ENCODE measurements at regions not wholly inside any gene's neighbourhood (a gene's known extent, or its start where the extent isn't known, plus 50 kb on each side); places are given as distances from the start of the nearest gene placed in this dataset.

DNA sequence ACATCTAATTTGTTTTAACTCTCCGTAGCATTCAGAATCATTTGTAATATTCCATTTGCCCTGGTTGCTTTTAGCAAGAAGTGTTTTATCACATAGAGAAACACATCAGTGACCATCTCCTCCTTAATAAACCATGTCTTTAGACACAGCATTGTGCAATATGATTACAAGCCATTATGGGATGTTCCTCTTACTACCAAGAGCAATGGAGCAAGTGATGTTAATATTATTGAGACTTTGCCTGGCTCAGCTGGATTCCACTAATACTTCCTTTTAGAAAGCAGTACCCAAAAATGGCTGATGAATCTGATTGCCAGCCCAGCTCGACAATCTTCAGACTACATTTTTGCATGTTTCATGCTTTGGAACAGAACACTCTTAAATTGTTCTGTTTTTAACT is 364.2 kb downstream of the OSTF1 start:
- Histone ChIP-seq H3K27ac (ENCODE audit: low read depth in 2 of 2, low read length in 1 of 2) (no peak overlapping the region), H3F3A (replicated peaks; ENCODE audit: insufficient read depth) (no peaks in the 10 kb centered on the region), H3K4me3 (ENCODE audit: low read depth in 2 of 2, low read length in 1 of 2) (no peak overlapping the region), H2AFZ (ENCODE audit: low read depth) (no peak overlapping the region), H3K4me1 (ENCODE audit: control insufficient read depth in 1 of 2, insufficient read depth in 2 of 2, low read depth in 1 of 2, low read length in 1 of 2) (no peaks in the 10 kb centered on the region), H3K36me3 (replicated peaks in 1 of 2; ENCODE audit: control insufficient read depth in 1 of 2, insufficient read depth in 2 of 2, low read length in 1 of 2) (no peaks in the 10 kb centered on the region), H3K9ac (no peak overlapping the region), H3K9me3 (no peaks in the 10 kb centered on the region; the same call in 1 of the 2 replicates), H3K4me2 (no peak overlapping the region), H3K27me3 (ENCODE audit: insufficient read depth) (no peaks in the 10 kb centered on the region), H3K79me2 (ENCODE audit: insufficient read depth) (no peaks in the 10 kb centered on the region), H4K20me1 (ENCODE audit: insufficient read depth) (no peaks in the 10 kb centered on the region), H3K9me2 (no peaks in the 10 kb centered on the region)
- no peak for TF ChIP-seq CHD2 (IDR thresholded peaks at IDR 0.05; ENCODE audit: low read length, partially characterized antibody)
- TF ChIP-seq, protein P1, sequence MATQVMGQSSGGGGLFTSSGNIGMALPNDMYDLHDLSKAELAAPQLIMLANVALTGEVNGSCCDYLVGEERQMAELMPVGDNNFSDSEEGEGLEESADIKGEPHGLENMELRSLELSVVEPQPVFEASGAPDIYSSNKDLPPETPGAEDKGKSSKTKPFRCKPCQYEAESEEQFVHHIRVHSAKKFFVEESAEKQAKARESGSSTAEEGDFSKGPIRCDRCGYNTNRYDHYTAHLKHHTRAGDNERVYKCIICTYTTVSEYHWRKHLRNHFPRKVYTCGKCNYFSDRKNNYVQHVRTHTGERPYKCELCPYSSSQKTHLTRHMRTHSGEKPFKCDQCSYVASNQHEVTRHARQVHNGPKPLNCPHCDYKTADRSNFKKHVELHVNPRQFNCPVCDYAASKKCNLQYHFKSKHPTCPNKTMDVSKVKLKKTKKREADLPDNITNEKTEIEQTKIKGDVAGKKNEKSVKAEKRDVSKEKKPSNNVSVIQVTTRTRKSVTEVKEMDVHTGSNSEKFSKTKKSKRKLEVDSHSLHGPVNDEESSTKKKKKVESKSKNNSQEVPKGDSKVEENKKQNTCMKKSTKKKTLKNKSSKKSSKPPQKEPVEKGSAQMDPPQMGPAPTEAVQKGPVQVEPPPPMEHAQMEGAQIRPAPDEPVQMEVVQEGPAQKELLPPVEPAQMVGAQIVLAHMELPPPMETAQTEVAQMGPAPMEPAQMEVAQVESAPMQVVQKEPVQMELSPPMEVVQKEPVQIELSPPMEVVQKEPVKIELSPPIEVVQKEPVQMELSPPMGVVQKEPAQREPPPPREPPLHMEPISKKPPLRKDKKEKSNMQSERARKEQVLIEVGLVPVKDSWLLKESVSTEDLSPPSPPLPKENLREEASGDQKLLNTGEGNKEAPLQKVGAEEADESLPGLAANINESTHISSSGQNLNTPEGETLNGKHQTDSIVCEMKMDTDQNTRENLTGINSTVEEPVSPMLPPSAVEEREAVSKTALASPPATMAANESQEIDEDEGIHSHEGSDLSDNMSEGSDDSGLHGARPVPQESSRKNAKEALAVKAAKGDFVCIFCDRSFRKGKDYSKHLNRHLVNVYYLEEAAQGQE (IDR thresholded peaks at IDR 0.05; ENCODE audit: low read depth, low read length) = no peak
- TF ChIP-seq, protein P2, sequence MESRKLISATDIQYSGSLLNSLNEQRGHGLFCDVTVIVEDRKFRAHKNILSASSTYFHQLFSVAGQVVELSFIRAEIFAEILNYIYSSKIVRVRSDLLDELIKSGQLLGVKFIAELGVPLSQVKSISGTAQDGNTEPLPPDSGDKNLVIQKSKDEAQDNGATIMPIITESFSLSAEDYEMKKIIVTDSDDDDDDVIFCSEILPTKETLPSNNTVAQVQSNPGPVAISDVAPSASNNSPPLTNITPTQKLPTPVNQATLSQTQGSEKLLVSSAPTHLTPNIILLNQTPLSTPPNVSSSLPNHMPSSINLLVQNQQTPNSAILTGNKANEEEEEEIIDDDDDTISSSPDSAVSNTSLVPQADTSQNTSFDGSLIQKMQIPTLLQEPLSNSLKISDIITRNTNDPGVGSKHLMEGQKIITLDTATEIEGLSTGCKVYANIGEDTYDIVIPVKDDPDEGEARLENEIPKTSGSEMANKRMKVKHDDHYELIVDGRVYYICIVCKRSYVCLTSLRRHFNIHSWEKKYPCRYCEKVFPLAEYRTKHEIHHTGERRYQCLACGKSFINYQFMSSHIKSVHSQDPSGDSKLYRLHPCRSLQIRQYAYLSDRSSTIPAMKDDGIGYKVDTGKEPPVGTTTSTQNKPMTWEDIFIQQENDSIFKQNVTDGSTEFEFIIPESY (IDR thresholded peaks at IDR 0.05; ENCODE audit: borderline replicate concordance, low read depth) = no peak
- TF ChIP-seq YY1 (IDR thresholded peaks at IDR 0.05; ENCODE audit: low read depth) = no peak
- TF ChIP-seq, protein P3, sequence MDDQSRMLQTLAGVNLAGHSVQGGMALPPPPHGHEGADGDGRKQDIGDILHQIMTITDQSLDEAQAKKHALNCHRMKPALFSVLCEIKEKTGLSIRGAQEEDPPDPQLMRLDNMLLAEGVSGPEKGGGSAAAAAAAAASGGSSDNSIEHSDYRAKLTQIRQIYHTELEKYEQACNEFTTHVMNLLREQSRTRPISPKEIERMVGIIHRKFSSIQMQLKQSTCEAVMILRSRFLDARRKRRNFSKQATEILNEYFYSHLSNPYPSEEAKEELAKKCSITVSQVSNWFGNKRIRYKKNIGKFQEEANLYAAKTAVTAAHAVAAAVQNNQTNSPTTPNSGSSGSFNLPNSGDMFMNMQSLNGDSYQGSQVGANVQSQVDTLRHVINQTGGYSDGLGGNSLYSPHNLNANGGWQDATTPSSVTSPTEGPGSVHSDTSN (IDR thresholded peaks at IDR 0.05) = no peak
- no peak for TF ChIP-seq FOXJ3 (CRISPR knock-in tag; IDR thresholded peaks at IDR 0.05)
- TF ChIP-seq RAD21 (IDR thresholded peaks at IDR 0.05; ENCODE audit: low read length) = no peak
- no peak for TF ChIP-seq FOXM1 (IDR thresholded peaks at IDR 0.05; ENCODE audit: low read depth)
- no peak for TF ChIP-seq EZH2phosphoT487 (IDR thresholded peaks at IDR 0.05; ENCODE audit: borderline replicate concordance, low read depth)
- TF ChIP-seq, protein P4, sequence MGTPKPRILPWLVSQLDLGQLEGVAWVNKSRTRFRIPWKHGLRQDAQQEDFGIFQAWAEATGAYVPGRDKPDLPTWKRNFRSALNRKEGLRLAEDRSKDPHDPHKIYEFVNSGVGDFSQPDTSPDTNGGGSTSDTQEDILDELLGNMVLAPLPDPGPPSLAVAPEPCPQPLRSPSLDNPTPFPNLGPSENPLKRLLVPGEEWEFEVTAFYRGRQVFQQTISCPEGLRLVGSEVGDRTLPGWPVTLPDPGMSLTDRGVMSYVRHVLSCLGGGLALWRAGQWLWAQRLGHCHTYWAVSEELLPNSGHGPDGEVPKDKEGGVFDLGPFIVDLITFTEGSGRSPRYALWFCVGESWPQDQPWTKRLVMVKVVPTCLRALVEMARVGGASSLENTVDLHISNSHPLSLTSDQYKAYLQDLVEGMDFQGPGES (IDR thresholded peaks at IDR 0.05; ENCODE audit: low read depth, low read length) = no peak
- TF ChIP-seq SMC3 (IDR thresholded peaks at IDR 0.05; ENCODE audit: low read depth, low read length) = no peak
- no peak for TF ChIP-seq MEF2A (IDR thresholded peaks at IDR 0.05; ENCODE audit: borderline replicate concordance, low read depth)
- CTCF ChIA-PET = no interaction called here
- no peak for DNase-seq
- POLR2A ChIA-PET = no interaction called here
- WGBS (ENCODE audit: low lambda C conversion rate) = 3% methylated on average over 2 of the region's 2 CpGs
